Loucy (cell line): ENCODE measurements at regions not wholly inside any gene's neighbourhood (a gene's known extent, or its start where the extent isn't known, plus 50 kb on each side); places are given as distances from the start of the nearest gene placed in this dataset.

ENCODE experiments used
- H2AFZ ChIP-seq: fragments of 200-600 bp; sonication (generic); 2 replicates; pipeline ENCODE4 v1.6.0; 2016; ENCODE audit warnings: antibody characterized with exemption, mild to moderate bottlenecking, low read length, moderate library complexity
- H3F3A ChIP-seq: fragments of 200-600 bp; 2 replicates; pipeline ENCODE4 v1.6.0; 2016; ENCODE audit warnings: antibody characterized with exemption, low read depth, mild to moderate bottlenecking
- H3K27me3 ChIP-seq: fragments of 200-600 bp; sonication (generic); 2 replicates; pipeline ENCODE4 v1.6.1; 2014; ENCODE audit warnings: low read length, mild to moderate bottlenecking; ENCODE audit not compliant: insufficient read depth, poor library complexity, severe bottlenecking
- H3K36me3 ChIP-seq: fragments of 200-600 bp; sonication (generic); 2 replicates; pipeline ENCODE4 v1.6.1; 2016; ENCODE audit warnings: low read length; ENCODE audit not compliant: insufficient read depth
- H3K4me1 ChIP-seq: fragments of 200-600 bp; sonication (generic); 2 replicates; pipeline ENCODE4 v1.5.1; 2014; ENCODE audit warnings: low read length, mild to moderate bottlenecking; ENCODE audit not compliant: insufficient read depth, poor library complexity, severe bottlenecking
- H3K4me2 ChIP-seq: fragments of 200-600 bp; sonication (generic); 2 replicates; pipeline ENCODE4 v1.6.0; 2014; ENCODE audit warnings: antibody characterized with exemption, low read length, low read depth, mild to moderate bottlenecking; ENCODE audit not compliant: poor library complexity, severe bottlenecking
- H3K4me3 ChIP-seq: fragments of 200-600 bp; sonication (generic); 2 replicates; pipeline ENCODE4 v1.5.1; 2014; ENCODE audit warnings: low read length, mild to moderate bottlenecking, mixed read lengths; ENCODE audit not compliant: poor library complexity, severe bottlenecking
- H3K79me2 ChIP-seq: fragments of 200-600 bp; sonication (generic); 2 replicates; pipeline ENCODE4 v1.6.1; 2014; ENCODE audit warnings: low read length; ENCODE audit not compliant: insufficient read depth
- H3K9ac ChIP-seq: fragments of 200-600 bp; sonication (generic); 2 replicates; pipeline ENCODE4 v1.6.0; 2014; ENCODE audit warnings: mild to moderate bottlenecking, low read depth, low read length, moderate library complexity; ENCODE audit not compliant: poor library complexity, severe bottlenecking
- H3K9me2 ChIP-seq: fragments of 200-600 bp; sonication (generic); replicated peaks from 2 replicates; pipeline ENCODE4 v1.6.1; 2016; ENCODE audit warnings: low read depth, low read length, mixed read lengths
- H3K9me3 ChIP-seq: fragments of 200-600 bp; sonication (generic); 2 replicates; pipeline ENCODE4 v1.6.1; 2014; ENCODE audit warnings: mild to moderate bottlenecking, antibody characterized with exemption, low read length, low read depth; ENCODE audit not compliant: insufficient read depth
- H4K20me1 ChIP-seq: fragments of 200-600 bp; sonication (generic); 2 replicates; pipeline ENCODE4 v1.6.0; 2014; ENCODE audit warnings: antibody characterized with exemption, low read length, mild to moderate bottlenecking; ENCODE audit not compliant: insufficient read depth, poor library complexity, severe bottlenecking
- CTCF ChIP-seq: fragments of 200-600 bp; sonication (generic); conservative IDR thresholded peaks from 2 replicates; pipeline ENCODE4 v1.5.1; 2014; ENCODE audit warnings: mild to moderate bottlenecking, antibody characterized with exemption, low read length
- EZH2phosphoT487 ChIP-seq: fragments of 200-600 bp; IDR thresholded peaks from 2 replicates; pipeline ENCODE4 v1.6.1; 2018; ENCODE audit warnings: antibody characterized with exemption, mild to moderate bottlenecking, moderate library complexity, borderline replicate concordance

GRCh38 chr18:56240405-56240804, 398.0 kb downstream of the TXNL1 start:
- H3K4me1 ChIP-seq: no peaks in the 10 kb centered on the region
- no peaks in the 10 kb centered on the region for H3F3A ChIP-seq
- no peaks in the 10 kb centered on the region for H4K20me1 ChIP-seq
- no peaks in the 10 kb centered on the region for H3K79me2 ChIP-seq
- H3K9me2 ChIP-seq: no peaks in the 10 kb centered on the region
- TF ChIP-seq EZH2phosphoT487: no peak
- TF ChIP-seq CTCF: no peak
- H3K27me3 ChIP-seq: no peaks in the 10 kb centered on the region
- no peak overlapping the region for H3K4me2 ChIP-seq
- H3K36me3 ChIP-seq: no peaks in the 10 kb centered on the region
- no peak overlapping the region for H3K4me3 ChIP-seq
- no peak overlapping the region for H3K9ac ChIP-seq
- no peak overlapping the region for H2AFZ ChIP-seq
- H3K9me3 ChIP-seq: no peaks in the 10 kb centered on the region

- TF ChIP-seq EZH2phosphoT487 (no peak), CTCF (no peak)
- H2AFZ ChIP-seq: no peak overlapping the region
- no peaks in the 10 kb centered on the region for H3K27me3 ChIP-seq
- no peaks in the 10 kb centered on the region for H3F3A ChIP-seq
- no peaks in the 10 kb centered on the region for H3K9me2 ChIP-seq
- no peaks in the 10 kb centered on the region for H4K20me1 ChIP-seq
- H3K4me3 ChIP-seq: no peak overlapping the region
- no peak overlapping the region for H3K9ac ChIP-seq
- H3K36me3 ChIP-seq: no peaks in the 10 kb centered on the region
- no peaks in the 10 kb centered on the region for H3K9me3 ChIP-seq
- H3K79me2 ChIP-seq: no peaks in the 10 kb centered on the region
- H3K4me1 ChIP-seq: no peaks in the 10 kb centered on the region
- H3K4me2 ChIP-seq: no peak overlapping the region
These were observed 399.8 kb downstream of the TXNL1 start for GRCh38 chr18:56238576-56238975.

- Histone ChIP-seq H3K4me3 (no peak overlapping the region), H4K20me1 (no peaks in the 10 kb centered on the region), H3K9me2 (no peaks in the 10 kb centered on the region), H3K4me1 (no peaks in the 10 kb centered on the region), H3K4me2 (no peak overlapping the region), H2AFZ (no peak overlapping the region), H3K9ac (no peak overlapping the region), H3K9me3 (no peaks in the 10 kb centered on the region), H3K27me3 (no peaks in the 10 kb centered on the region), H3K79me2 (no peaks in the 10 kb centered on the region), H3K36me3 (no peaks in the 10 kb centered on the region), H3F3A (no peaks in the 10 kb centered on the region)
- TF ChIP-seq EZH2phosphoT487 (no peak), CTCF (no peak)
These were observed 402.8 kb downstream of the TXNL1 start for GRCh38 chr18:56235481-56236013.
